GM12872 (cell line): ENCODE measurements at regions not wholly inside any gene's neighbourhood (a gene's known extent, or its start where the extent isn't known, plus 50 kb on each side); places are given as distances from the start of the nearest gene placed in this dataset.

Experiments used
- CTCF ChIP-seq: IDR thresholded peaks from 3 replicates; pipeline ENCODE4 v1.5.1; 2011; ENCODE audit warnings: low read depth, mild to moderate bottlenecking, low read length, moderate library complexity; ENCODE audit not compliant: insufficient read depth

DNA sequence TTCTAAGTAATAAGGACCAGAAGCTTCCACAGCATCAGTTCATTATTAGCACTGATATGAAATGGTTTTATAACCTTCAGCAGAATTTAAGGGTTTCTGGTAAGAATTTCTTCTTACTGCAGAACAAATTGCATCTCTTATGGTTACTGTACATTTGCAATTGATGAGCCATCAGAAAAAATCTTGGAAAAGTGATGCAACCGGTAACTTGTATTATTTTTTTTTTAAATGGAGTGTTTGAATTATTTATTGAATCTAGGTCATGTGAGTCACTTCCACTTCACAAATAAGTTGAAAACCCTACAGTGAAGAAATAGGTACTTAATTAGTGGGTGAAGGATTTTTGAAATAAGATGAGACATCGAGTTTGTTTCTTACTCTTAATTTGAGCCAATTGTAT, 786.0 kb downstream of the TUSC7 start:
- TF ChIP-seq CTCF: no peak

DNA sequence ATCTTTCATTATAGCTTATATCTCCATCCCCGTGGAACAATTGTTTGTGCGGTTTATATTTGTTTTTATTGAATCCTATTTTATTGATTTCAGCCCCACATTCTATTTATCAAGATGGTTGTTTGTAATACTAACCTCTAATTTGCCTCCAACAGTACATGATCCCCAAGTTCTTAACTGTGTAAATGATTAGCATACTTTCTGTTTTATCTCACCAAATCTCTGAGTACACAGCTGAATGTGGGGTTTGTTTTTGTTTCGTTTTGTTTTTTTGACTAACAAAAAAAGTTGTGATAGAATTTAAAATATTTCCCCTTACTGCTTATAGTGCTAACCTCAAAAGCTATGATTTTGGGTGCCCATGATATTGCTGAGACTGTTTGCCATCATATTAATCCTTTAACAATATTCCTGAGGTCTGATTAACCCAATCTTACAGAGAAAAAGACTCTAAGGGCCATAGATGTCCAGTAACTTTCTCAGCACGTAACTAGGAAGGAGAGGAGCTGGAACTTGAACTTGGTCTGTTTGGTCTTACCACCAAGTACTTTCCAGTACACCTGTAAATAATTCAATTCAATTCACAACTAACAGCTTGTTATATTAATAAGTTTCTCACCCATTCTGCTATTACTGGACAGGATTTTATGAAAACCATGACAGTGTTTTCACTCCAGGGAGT, 789.8 kb downstream of the TUSC7 start:
- no peak for TF ChIP-seq CTCF

- no peak for TF ChIP-seq CTCF
Measured at GRCh38 chr3:117507958-117508357, 798.4 kb downstream of the TUSC7 start.

DNA sequence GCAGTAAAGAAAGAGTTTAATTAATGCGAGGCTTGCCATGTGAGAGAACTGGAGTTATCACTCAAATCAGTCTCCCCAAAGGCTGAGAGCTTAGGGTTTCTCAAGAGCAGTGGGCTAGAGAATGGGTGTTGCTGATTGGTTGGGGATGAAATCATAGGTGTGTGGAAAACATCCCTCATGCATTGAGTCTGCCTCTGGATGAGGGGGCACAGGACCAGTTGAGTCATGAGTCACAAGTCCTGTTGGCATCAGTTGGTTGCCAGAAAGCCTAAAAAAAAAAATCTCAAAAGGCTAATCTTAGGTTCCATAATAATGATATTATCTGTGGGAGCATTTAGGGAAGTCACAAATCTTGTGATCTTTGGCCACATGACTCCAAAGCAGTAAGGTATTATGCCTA, 800.3 kb downstream of the TUSC7 start:
- no peak for TF ChIP-seq CTCF

DNA sequence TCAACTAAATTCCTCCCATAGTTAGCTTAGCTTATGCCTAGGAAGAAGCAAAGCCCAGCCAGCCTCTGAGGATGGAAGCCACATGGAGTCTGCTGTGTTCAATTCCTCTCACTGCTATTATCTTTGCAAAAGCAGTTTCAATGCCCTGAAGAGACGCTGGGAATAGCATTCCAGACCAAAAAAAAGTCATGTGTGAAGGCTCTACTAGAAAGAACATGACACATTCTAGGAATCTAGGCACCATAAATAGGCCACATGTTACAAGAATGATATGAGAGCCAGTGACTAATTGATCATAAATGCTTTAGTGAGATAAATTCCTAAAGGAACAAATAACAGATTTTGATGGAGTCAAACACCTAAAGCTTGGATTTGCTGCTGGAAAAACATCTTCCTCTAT, 800.8 kb downstream of the TUSC7 start:
- no peak for TF ChIP-seq CTCF

DNA sequence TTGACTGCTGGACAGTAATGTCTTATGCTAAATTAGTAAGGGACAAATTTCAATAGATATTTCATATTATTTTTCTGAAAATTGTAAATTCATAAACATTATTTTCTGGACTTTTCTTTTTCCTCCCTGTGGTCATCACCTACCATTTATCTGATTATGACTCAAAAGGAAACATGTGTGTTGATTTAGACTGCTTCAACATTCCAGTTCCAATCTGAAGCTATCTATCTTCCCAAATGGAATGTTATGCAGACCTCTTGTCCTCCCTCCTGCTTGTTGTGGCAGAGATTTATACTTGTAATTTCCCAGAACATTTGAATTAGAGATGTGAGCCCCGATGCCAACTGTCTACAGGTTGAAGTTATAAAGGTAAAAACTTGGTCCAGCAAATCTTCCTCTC, 803.4 kb downstream of the TUSC7 start:
- no peak for TF ChIP-seq CTCF

GRCh38 chr3:117515309-117515708, 805.7 kb downstream of the TUSC7 start:
- TF ChIP-seq CTCF: no peak
